SIG-M5 treated with dmso at 0.1 percent for 504 hours (cell line): ENCODE measurements at regions not wholly inside any gene's neighbourhood (a gene's known extent, or its start where the extent isn't known, plus 50 kb on each side); places are given as distances from the start of the nearest gene placed in this dataset.

Experiments used
- DNase-seq: peaks from one replicate; lab custom pipeline; 2025; ENCODE audit not compliant: unreplicated experiment; lab: John Stamatoyannopoulos, UW

GRCh38 chrX:4935401-4935800 lies 1222.0 kb upstream of the PRKX start:
- DNase-seq: no peak

- no peak for DNase-seq
Measured at GRCh38 chrX:4932790-4933189, 1219.3 kb upstream of the PRKX start.

- no peak for DNase-seq
Measured at GRCh38 chrX:4930426-4930825, 1217.0 kb upstream of the PRKX start.

- DNase-seq: no peak
Measured at GRCh38 chrX:4925911-4926310, 1212.5 kb upstream of the PRKX start.

GRCh38 chrX:4909348-4909747 lies 1195.9 kb upstream of the PRKX start:
- peak; percentile 59 for DNase-seq

- no peak for DNase-seq
Measured at GRCh38 chrX:4905576-4905975, 1192.1 kb upstream of the PRKX start.

- DNase-seq: no peak
Measured at GRCh38 chrX:4881277-4881676, 1167.8 kb upstream of the PRKX start.

- no peak for DNase-seq
Measured at GRCh38 chrX:4878640-4879039, 1165.2 kb upstream of the PRKX start.

- DNase-seq: no peak
Measured at GRCh38 chrX:4876268-4876667, 1162.8 kb upstream of the PRKX start.

GRCh38 chrX:4851534-4851933 lies 1138.1 kb upstream of the PRKX start:
- no peak for DNase-seq

GRCh38 chrX:4850312-4850711 lies 1136.9 kb upstream of the PRKX start:
- no peak for DNase-seq

GRCh38 chrX:4844376-4844775 lies 1130.9 kb upstream of the PRKX start:
- DNase-seq: peak; percentile 32

GRCh38 chrX:4841216-4841745 lies 1127.8 kb upstream of the PRKX start:
- DNase-seq: no peak

GRCh38 chrX:4831574-4831973 lies 1118.1 kb upstream of the PRKX start:
- DNase-seq: no peak

GRCh38 chrX:4830880-4831557 lies 1117.6 kb upstream of the PRKX start:
- DNase-seq: peak; percentile 29

- no peak for DNase-seq
Measured at GRCh38 chrX:4825550-4825949, 1112.1 kb upstream of the PRKX start.

- DNase-seq: no peak
Measured at GRCh38 chrX:4809571-4809970, 1096.1 kb upstream of the PRKX start.

GRCh38 chrX:4805502-4805901 lies 1092.1 kb upstream of the PRKX start:
- DNase-seq: no peak

GRCh38 chrX:4800756-4801155 lies 1087.3 kb upstream of the PRKX start:
- no peak for DNase-seq

- DNase-seq: peak; percentile 5
Measured at GRCh38 chrX:4787971-4788370, 1074.5 kb upstream of the PRKX start.

- DNase-seq: no peak
Measured at GRCh38 chrX:4764888-4765287, 1051.4 kb upstream of the PRKX start.

GRCh38 chrX:4762196-4762595 lies 1048.7 kb upstream of the PRKX start:
- DNase-seq: no peak
